GM19455 (cell line): ENCODE measurements at regions not wholly inside any gene's neighbourhood (a gene's known extent, or its start where the extent isn't known, plus 50 kb on each side); places are given as distances from the start of the nearest gene placed in this dataset.
"Not testable (repeated sequence)": the region's sequence is repeated elsewhere in the genome, so short reads cannot be mapped to it uniquely, and the experiment has no call there.

Source experiments
- ATAC-seq: cut with Tn5 transposase; IDR thresholded peaks from one replicate; pipeline ENCODE4 v1.9.1; 2021; ENCODE audit not compliant: unreplicated experiment

DNA sequence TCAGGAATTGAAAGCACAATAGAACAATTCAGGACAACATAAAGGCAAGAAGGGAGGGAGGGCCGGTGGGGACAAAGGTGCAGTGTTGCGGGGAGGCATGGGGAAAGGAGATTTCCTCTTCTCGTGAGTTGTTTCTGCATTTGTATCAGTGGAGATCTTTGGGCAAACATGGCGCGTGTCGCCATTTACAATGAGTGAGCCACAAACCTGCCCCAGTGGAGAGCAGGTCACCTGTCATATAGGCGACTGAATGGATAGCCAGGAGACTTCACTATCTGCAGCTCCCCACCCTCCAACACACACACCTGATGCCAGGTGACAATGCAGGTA lies 87.7 kb upstream of the SLC45A1 start:
- no peak for ATAC-seq

DNA sequence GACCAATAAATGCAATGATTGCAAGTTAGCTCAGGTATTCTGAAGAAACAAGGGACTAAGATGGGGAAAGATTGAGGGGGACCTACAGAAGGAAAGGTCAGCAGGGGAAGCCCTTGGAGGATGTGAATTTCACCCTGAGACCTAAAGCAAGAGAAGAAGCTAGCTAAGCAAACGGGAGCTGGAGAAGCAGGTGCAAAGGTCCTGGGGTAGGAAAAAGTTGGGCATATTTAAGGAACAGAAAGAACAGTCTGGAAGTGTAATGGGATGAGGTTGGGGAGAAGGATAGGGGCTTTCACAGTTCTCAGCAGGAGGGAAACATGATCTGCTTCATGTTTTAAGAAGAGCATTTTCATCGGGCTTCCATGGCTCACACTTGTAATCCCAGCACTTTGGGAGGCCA lies 89.7 kb upstream of the SLC45A1 start:
- ATAC-seq: no peak

DNA sequence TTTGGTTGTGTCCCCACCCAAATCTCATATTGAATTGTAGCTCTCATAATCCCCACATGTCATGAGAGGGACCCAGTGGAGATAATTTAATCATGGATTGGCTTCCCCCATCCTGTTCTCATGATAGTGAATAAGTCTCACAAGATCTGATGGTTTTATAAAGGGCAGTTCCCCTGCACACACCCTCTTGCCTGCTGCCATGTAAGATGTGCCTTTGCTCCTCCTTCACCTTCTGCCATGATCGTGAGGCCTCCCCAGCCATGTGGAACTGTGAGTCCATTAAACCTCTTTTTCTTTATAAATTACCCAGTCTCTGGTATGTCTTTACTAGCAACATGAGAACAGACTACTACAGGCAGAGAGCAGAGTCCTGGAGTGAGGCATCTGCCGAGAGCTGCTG lies 90.2 kb upstream of the SLC45A1 start:
- ATAC-seq: not testable (repeated sequence)

DNA sequence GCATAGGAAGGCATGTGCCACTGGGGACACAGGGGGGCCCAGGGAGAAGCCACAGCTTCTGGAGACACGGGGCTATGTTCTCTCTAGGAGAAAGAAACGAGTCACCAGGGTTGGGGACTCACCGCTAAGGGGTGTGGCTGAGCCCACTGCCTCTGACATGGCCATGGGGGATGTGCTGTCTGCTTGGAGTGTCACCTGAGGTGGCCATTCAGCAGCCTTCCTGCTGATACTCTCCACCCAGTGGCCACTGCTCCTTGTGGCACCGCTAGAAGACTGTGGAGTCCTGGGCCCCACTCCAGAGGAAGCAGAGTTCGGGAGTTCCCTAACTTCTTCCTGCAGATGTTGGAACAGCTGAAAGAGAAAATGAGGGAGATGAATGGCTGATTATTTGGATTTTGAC lies 91.2 kb upstream of the SLC45A1 start:
- no peak for ATAC-seq

DNA sequence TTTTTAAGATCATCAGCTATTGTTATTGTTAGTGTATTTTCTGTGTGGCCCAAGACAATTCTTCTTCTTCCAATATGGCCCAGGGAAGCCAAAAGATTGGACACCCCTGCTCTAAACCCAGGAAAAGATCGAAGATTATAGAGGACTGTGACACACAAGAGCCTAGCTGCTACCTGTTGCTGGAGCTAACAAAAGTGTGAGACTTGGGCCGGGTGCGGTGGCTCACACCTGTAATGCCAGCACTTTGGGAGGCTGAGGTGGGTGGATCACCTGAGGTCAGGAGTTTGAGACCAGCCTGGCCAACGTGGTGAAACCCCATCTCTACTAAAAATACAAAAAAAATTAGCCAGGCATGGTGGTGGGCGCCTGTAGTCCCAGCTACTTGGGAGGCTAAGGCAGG lies 91.9 kb upstream of the SLC45A1 start:
- not testable (repeated sequence) for ATAC-seq

DNA sequence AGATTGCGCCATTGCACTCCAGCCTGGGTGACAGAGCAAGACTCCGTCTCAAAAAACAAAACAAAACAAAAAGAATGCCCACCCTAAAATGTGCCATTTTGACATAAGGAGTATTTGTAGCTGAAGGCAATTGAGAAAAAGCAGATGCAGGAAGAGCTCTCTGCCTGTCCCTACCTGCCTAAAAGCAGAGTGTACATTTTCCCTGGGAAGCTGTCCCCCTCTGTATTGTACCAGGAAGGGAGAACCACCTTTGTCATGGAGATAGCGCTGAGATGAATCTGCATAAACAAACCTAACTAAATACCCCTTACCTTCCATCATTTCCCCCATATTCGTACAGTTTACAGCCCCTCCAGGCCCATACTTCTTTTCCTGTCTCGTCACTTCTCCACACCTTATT lies 94.4 kb upstream of the SLC45A1 start:
- ATAC-seq: no peak

DNA sequence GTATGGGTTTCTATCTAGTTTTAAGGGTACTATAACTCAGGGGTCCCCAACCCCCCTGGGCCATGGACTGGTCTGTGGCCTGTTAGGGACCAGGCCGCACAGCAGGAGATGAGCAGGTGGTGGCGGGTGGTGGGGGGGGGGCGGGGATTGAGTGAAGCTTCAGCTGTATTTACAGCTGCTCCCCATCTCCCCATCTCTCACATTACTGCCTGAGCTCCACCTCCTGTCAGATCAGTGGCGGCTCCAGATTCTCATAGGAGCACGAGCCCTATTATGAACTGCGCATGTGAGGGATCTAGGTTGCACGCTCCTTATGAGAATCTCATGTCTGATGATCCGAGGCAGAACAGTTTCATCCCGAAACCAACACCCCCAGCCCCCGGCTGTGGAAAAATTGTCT lies 95.1 kb upstream of the SLC45A1 start:
- ATAC-seq: no peak

DNA sequence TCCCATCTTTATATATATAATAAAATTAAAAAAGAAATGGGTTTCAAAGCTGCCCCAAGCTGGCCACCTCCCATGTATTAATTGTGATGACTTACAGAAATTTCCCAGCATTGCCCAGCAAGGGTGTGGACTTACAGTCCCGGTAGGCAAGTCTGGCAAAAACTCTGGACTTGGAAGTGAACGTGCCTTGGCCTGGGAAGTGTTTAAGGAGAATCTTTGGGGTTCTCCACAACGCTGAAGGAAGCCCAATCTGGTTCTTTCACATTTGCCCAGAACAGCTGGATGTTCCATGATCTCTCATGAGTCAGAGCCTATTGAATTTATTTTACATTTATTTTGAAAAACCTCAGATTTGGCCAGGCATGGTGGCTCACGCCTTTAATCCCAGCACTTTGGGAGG lies 98.4 kb upstream of the SLC45A1 start:
- ATAC-seq: no peak

DNA sequence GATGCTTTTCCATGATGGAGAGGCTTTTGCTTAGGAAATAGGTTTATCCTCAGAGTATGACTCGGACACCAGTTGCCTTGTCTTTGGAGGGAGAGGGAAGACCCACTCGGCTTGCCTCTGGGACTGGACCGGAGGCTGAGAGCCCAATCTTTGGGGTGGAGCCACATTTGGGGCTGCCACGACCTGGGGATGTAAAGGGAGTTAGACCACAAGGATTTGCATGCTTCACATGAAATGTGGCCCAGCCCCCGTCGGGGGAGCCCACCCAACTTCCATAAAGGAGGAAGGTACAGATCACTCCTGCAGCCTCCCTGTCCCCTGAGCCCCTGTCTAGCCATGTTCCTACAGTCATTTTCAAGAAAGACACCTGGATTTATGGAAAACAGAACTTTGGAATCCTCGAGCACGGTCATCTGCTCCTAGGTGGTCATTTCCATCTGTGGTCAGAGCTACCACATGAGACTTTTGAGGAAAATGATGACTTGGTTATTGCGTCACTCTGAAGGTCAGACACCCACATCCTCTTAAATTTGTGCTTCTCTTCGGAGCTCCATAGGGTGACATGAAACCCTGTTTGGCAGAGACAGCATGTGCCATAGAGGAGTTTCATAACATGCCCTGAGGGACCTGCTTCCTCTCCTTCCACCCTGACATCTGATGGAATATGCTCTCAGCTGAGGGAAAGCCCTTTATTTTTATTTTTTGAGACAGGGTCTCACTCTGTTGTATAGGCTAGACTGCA lies 99.4 kb upstream of the SLC45A1 start:
- ATAC-seq: no peak

DNA sequence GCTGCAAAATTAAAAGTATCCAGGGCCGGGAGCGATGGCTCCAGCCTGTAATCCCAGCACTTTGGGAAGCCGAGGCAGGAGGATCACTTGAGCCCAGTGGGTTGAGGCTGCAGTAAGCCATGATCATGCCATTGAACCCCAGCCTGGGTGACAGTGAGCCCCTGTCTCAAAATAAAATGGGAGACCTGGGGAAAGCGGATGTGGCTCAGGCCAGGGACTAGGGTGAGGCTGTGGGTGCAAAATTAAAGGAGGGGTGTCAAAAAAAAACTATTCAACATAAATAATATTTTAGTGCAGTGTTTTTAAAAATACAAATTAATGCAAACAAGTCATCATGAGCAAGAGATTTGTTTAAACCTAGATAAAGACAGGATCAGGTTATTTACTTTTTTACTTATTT lies 100.1 kb upstream of the SLC45A1 start:
- ATAC-seq: no peak

DNA sequence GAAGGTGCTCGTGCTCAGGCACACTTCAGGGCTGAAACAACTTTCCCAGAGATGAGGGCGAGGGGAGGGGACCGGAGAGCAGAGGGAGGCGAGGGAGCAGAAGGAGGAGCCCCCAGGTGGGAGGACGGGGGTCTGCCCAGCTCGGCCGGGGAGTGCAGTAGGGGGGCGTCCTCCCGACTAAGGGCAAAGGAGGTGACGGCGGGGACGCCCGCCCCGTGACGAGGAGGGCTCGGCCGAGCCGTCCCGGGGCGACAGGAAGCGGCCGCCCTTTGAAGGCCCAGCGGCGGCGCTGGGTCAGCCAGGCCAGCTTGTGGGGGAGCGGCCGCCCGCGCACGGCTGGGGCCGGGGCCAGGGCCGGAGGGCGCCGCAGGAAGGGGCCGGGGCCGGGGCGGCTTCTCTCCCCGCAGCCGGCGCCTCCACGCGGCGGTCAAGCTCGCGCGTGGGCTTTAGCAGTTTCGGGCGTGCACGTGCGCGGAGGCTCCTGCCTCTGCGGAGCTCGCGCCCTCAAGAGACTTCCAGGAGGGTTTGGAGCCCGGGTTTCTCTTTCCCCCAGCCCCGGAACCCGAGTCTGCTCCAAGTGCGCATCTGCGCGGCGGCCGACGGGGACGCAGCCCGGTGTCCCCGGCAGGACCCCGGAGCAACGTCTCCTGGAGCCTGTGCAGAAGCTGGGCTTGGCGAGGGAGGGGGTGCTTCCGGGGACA lies 100.8 kb upstream of the SLC45A1 start:
- ATAC-seq: no peak

DNA sequence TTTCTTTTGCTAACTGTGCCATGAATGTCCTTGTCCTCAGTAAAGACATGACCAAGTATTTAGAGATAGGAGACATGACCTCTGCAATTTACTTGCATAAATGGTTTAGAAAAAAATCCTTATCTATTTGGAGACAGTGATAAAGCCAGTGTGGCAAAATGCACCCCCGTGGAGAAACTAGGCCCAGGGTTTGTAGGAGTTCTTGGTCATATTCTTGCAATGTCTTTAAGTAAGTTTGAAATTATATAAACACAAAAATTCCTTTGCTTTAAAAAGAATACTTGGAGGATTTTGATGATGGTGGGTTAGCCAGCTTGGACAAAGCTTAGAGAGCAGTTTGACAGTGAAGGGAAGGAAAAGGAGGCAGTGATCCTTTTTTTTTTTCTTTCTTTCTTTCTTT lies 101.9 kb upstream of the SLC45A1 start:
- ATAC-seq: no peak

DNA sequence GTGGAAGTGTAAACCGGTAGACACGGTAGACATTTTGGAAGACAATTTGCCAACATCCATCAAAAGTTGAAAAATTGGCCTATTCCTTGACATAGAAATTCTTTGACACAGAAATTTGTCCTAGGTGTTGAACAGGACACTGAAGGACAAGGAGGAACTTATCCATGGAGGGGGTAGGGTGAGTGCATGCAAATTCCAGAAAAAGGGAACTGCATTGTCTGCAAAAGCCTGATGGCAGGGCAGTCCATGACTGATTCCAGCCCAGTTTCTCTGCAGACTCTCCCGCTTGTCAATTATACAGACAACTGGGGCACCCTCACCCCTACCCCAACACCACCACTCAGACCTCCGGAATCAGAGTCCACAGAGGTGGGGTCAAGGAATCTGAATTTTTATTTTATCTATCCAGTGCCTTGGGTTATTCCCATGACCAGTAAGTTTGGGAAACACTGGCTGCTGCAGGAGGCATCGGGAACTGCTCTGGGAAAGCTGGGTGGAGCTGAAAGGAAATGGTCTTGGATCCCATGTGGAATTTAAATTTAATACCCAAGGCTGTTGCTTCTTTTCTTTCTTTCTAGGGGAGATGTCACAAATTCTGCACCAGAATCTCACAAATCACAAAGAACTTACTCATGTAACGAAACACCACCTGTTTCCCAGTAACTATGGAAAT lies 103.3 kb upstream of the SLC45A1 start:
- ATAC-seq: no peak

DNA sequence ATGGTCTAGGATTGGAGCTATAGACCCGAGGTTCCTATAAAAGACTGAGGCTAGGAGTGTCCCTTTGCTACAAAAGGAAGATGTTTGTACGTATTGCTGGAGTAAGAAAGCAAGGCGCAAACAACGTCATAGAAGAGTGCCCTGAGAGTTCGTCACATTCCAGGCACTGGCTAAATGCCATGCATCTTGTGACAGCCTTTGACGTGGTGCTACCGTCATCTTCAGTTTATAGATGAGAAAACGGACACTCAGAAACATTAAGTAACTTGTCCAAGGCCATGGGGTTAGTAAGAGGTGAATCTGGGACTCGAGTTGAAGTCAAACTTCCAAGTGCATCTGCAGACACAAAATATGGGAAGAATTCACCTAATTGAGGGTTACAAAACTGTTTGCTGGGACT lies 104.2 kb upstream of the SLC45A1 start:
- no peak for ATAC-seq

DNA sequence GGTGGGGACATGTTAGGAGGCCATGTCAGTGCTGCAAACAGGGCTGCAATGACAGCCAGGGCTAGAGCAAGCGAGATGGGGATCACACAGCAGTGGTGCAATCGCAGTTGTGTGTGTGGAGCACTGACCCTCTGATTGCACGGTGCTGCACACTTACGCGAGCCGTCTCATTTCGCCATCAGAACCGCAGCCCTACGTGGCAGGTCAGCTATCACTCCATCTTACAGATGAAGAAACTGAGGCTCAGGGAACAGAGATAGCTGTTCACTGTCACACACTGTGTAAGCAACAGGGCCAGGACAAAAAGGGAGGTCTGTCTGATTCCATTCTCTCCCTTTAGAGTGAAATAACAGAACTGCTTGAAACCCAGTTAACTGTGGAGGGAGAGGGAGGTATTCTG lies 104.8 kb upstream of the SLC45A1 start:
- no peak for ATAC-seq

DNA sequence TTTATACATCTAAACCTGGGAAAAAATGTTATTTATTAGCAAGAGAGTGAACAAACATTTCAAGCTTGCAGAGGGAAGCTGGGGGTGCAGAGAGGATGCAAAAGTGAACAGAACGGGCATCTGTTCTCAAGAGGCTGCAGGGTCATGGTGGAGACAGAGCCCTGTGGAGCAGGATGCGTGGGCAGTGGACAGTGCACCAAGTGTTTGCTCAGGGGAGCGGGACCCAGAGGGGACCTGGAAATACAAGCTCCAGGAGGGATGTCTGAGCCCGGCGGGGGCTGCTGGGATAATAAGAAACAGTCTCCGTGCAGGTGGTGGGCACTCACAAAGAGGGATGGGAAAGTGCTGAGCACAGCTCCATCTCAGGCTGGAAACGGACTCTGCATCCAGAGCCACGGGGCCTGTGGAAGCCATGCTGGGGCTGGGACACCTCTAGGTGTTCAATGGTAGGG lies 105.3 kb upstream of the SLC45A1 start:
- no peak for ATAC-seq

DNA sequence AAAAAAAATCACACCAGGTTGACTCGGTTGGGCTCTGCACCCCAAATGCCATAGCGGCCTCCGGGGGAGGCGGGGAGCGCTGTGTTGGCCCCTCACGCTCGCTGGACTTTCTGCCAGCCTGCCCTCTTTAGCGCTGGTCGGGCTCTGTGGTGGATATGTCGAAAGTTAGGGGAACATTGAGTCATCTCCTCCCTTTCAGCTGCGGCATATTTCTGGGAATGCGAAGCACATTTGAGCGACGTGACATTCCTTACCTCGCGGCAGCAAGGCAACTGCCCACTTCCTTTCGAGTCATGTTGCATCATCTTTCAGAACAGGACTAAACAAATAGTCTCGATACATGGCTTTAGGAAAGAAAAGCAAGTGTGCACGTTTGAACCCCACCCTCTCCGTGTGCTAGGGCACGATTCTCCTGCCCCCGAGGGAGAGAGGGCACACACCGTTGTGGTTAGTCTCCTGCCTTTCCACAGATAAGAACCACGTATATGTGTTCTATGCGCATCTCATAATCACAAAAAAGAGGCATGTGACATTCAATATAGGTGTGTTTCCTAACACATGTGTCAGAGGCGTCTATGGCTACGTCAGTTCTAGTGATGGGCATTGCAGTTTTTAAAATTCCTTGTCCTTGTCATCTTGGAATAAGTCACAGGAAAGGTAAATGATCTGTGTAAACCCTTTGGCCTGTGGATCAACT lies 105.9 kb upstream of the SLC45A1 start:
- no peak for ATAC-seq

DNA sequence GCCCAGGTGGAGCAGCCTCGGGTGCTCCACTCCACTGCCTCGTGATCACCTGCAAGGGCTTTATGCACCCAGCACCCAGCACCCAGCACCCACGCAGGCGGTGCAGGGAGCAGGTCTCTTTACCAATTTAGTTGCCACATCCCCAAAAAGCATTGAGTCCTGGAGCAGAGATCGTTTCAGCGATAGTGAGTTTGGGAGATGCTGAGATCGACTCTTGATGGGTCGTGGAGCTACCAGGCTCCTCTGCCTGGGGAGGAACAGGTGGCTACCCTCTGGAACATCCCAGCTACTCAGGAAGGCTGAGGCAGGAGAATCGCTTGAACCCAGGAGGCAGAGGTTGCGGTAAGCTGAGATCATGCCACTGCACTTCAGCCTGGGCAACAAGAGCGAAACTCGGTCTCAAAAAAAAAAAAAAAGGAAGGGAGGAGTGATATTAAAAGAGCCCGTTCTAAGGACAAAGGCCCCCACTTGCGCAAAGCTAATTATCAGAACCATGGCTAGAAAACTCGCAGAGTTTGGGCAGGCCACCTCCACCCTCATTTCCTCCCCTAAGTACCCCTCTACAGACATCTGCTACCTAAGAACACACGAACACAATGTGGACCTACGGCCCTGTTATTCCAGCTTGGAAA lies 106.5 kb upstream of the SLC45A1 start:
- ATAC-seq: no peak

DNA sequence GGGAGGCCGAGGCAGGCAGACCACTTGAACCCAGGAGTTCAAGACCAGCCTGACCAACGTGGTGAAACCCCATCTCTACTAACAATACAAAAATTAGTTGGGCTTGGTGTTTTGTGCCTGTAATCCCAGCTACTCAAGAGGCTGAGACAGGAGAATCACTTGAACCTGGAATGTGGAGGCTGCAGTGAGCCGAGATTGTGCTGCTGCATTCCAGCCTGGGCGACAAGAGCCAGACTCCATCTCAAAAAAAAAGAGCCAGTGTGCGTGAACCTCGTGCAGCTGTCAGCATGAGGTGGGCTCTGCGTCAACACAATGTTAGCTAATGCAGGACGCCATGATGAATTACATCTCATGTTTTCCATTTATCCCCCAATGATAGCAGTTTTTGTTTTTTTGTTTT lies 110.7 kb upstream of the SLC45A1 start:
- ATAC-seq: no peak

DNA sequence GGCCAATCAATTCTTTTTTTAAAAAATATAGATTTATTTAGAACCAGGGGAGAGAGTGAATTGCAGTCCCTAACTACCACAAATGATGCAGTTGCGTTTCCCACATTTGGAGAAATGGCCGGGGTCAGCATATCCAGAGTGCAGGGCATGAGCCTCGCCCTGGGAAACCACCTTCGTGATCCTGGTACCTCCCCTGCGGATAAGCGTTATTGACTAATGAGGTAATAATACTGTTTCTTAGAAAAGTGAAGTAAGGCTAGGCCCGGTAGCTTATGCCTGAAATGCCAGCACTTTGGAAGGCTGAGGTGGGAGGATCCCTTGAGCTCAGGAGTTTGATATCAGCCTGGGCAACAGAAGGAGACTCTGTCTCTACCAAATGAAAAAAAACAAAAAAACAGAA lies 111.5 kb upstream of the SLC45A1 start:
- no peak for ATAC-seq

DNA sequence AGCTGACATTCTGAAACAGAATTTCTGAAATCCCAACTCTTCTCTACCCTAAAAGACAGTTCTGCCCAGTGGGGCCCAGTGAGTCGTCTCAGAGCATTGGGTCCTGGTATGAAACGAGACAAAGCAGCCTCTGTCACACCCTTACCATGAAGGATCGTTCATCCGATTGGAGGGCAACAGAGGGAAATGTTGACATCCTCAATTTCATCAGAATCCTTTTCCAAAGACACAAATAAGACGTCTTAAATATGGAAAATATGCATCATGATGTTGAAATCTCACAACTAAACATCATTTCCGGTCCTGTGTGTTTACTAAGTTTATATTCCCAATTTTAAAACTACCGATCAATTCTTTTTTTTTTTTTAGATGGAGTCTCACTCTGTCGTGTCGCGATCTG lies 112.1 kb upstream of the SLC45A1 start:
- ATAC-seq: no peak
